SKM-1 treated with dmso at 0.1 percent for 144 hours (cell line): ENCODE measurements at regions not wholly inside any gene's neighbourhood (a gene's known extent, or its start where the extent isn't known, plus 50 kb on each side); places are given as distances from the start of the nearest gene placed in this dataset.

Source experiments
- DNase-seq: peaks from one replicate; lab custom pipeline; 2025; ENCODE audit not compliant: unreplicated experiment; lab: John Stamatoyannopoulos, UW

DNA sequence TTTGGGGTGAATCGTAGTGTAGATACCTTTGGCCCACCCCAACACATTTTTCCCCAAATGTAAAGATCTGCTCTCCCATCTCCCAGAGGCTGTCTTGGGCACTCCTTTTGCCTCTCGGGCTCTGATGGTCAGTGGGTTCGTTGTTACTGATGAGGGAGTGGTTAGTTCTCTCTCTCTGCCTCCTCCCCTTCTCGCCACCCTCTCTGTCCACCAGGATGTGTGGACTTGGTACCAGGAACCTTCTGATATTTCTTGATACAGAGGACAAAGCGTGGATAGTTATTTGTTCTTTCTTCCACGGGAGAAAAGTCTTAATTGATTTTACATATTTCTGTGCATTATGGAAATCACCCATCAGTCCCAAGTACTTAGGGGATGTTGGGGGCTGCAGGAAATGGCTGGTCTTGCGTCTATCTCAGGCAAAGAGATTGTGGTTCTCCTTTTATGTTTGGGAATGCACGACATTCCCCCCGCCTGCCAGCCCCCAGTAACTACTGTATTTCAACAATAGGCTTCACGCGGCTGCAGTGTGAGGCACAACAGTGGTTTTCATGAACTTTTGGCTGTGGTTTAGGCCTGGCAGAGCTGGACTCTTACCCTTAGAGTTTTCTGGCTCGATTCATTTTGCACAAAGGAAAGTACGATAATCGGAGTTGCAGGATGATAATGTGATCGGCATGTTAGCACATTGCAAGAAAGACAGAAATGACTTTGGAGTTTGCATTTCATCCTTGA is 79.0 kb upstream of the ZNF536 start:
- DNase-seq: no peak

DNA sequence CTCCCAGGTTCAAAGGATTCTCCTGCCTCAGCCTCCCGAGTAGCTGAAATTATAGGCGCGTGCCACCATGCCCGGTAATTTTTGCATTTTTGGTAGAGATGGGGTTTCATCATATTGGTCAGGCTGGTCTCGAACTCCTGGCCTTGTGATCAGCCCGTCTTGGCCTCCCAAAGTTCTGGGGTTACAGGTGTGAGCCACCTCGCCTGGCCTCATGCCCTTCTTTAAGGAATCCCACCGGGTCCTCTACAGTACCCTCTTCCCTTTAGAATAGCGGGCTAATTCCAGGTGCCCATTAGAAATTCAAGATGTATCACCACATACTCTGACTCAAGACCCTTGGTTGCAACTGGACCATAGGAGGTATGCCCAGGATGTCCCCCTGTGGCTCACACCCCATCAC is 74.2 kb upstream of the ZNF536 start:
- no peak for DNase-seq

DNA sequence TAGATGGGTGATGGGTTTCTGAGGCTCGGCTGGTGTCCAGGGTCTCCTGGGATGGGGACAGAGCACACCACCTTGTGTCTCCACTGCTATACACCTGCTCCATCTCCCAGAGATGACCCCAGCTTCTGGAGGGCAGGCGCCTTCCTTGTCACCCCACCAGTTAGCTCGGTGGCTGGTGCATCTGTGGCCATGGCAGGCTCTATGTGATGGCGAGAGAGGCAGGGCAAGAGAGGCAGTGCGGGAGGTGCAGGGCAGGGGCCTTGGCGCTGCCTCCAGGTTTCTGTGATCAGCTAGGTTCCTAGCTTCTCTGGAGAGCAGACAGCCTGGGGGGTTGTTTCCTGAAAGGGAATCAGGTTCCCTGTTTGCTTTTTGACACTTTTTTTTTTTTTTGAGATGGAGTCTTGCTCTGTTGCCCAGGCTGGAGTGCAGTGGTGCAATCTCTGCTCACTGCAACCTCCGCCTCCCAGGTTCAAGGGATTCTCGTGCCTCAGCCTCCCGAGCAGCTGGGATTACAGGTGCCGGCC is 69.0 kb upstream of the ZNF536 start:
- DNase-seq: no peak

DNA sequence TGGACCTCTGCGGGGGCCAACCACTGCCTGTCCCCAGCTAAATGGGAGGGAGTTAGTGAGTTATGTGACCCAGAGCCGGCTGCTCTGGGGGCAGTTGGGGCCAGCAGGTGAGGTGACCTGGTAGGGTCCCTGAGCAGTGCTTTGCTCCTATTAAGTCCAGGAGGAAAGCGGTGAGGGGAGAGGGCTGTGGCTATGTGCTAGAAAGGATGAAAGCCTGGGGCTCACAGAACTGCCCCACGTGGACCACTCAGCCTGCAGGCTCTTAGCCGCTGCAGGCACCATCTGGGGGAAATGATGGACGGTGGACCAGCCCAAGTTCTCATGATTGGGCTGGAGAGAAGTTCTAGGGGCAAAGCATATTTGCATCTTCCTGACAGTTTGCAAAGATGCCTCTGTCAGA is 67.6 kb upstream of the ZNF536 start:
- DNase-seq: no peak

DNA sequence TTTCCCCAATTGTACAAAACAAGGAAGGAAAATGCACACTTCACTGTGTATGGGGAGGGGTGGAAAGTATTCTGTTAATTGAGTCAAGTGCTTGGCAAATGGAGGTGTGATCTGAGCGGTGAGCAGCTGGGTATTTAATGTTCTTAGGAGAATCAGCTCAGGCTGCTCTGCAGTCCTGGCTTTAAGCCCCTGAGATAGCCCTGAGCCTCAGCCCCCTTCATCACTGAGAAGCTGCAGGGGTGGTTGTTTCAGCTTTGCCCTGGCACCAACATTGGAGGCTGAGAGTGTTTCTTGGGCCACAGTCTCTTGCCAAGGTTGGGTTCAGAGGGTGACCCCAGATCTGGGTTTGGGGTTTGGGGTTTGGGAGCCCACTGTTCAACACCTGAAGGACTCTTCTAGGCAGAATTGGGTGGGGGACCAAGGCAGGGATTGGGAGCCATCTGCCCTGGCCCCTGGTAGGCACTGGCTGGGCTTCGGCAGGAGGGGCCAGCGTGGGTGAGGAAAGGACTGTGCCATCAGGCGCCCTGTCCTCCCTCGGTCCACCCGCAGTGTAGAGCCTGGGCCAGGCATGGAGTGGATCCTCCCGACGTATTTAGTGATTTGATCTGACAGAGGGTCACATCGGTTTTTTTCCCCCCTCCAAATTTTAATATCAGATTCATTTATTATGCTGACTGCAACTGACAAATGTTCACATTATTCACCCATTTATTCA is 66.7 kb upstream of the ZNF536 start:
- no peak for DNase-seq

DNA sequence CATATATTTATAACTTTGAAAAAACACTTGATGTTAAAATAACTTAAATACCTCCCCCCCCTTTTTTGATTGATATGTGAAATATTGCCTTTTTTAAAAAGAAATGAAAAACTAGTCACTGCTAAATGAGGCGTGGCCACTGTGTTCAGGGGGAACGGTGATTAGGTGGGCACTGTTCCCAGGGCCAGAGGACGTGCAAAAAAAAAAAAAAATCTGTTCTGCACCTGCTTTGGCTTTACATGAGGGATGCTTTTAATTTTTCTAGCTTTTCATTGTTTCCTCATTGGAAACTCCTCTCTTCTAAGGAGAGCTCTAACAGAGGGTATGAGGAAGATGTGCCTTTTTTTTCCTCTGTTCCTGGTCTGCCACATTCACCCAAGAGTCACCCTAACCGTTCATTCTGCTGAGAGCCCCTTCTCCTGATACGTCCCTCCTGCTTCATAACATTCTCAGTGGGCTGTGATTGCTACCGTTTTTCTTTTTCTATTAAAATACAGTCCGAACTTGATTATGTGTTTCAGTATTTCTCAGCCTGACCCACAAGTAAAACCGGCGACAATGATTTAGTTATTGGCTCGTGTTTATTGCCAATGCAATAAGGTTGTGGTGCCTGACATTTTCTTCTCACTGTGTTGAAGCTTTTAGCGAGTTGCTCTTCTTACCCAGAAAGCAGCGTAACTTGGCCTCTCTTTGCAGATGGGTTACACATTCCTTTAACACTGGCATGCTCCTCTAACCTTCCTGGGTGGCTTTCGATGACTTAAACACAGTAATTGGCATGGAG is 64.8 kb upstream of the ZNF536 start:
- no peak for DNase-seq

DNA sequence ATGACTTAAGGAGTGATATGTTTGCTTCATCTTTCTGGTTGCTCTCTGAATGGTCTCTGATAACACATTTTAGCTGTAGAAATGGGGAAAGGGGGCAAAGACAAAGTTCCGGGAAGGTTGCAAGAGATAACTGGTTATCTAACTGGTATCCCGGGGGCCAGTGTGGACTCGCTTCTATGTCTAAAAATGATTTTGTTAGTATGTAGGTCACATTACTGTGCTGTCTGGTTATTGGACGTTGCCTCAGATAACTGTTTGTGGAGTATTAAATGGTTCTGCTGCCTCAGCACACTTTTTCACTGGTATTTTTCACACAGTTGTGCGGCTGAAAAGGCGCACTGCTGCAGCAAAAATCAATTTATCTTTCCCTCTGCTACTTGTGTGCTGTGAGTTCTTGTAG is 63.0 kb upstream of the ZNF536 start:
- no peak for DNase-seq

DNA sequence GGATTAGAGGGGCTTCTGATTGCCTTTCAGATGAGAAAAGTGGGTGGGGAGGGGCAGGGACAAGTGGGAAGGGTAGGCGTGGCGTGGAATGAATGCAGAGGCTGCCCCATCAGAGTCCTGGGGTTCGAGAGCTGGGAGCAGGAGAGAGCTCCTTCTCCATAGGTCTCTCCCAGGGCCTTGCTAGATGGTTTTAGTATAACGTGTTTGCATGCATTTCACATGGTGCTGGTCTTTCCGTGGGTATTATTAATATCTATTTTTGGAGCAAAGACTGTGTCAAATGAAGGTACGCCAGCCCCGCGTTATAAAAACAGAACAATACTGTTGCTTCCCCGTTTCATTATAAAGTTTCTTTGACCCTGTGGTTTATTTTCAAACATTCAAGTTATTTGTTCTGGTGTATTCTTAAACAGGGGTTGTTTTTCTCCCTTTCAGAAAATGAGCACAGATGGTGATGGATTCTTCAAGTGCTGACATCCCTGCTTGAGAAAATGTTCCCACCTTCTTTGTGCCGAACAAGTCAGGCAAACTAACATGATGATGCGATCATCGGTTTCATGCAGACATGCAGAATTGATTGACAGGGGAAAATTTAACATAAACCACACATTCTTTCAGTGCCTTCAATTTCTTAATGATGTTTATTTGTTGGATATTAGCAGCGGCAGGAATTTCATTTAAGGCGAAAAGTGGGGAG is 62.1 kb upstream of the ZNF536 start:
- DNase-seq: no peak

DNA sequence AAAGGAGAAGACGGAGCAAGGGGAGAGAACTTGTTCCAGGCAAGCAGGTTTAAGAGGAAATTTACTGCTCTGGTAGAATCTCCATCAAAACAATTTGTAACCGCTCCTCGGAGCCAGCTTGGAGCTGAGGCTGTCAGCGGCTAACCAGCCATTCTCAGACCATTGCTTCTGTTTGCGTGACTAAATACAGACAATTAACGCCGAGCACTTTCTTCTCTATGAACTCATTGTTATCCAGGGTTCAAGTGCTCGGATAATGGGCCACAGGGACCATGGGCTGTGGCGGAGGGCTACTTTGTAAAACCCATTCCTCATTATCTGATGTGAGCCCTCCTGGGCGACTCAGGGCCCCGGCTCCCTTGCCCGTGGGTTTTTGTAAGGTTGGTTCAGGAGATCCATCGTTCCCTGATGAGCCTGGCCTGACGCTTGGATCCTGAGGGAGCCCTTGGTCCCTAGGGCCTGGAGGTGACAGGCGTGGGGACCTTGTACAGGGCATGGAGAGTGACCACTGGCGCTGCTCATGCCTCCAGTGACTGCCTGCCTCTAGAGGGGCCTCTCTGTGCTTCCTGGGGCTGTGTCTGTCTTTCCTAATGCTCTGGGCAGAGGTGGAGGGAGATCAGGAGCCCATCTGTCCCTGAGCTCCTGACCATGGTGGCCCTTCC is 61.5 kb upstream of the ZNF536 start:
- DNase-seq: no peak

DNA sequence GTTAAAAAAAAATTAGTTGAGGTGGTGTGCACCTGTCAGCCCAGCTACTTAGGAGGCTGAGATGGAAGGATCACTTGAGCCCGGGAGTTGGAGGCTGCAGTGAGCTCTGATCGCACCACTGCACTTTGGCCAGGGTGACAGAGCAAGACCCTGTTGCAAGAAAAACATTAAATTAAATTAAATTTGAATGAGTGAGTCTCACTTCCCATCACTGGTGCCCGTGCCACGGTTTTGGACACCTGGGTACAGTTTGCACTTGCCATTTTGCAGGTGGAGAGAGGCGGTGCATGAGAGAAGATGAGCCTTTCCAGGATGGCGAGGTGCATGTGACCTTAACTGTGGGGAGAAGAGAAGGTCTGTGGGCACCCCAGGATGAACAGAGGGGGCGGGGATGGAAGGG is 60.3 kb upstream of the ZNF536 start:
- DNase-seq: no peak

DNA sequence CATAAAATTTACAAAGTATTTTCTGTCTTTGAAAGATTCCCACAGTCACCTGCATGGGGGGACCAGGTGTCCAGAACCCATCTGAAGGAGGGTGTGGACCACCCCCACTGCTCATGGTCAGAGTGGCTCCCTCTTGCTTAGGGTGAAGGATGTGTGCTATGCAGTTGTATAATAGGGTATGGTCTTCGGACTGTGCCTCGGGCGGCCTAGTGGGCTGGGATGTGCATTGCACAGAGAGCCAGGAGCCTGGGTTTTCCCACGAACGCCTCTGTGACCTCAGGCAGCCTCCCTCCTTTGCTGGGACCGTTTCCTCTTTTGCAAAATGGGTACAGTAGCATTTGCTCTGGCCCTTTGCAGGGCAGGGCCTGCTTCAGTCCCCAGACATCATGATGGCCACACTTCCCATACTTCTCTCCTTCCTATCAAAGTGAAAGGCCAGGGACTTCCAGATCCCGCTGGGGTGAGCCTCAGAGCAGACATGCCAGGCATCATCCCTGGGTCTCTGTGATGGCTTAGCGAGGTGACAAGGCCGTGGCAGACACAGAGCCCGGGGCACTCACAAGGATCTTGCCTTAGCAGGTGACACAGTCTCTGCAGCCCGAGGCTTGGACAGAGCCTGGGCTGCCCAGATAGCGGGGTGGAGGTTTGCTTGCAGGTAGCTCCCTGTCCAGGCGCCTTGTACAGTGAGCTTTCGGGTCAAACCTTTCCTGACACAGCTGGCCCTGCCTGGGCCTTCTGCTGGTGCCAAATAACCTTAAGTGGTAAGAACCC is 59.4 kb upstream of the ZNF536 start:
- no peak for DNase-seq

DNA sequence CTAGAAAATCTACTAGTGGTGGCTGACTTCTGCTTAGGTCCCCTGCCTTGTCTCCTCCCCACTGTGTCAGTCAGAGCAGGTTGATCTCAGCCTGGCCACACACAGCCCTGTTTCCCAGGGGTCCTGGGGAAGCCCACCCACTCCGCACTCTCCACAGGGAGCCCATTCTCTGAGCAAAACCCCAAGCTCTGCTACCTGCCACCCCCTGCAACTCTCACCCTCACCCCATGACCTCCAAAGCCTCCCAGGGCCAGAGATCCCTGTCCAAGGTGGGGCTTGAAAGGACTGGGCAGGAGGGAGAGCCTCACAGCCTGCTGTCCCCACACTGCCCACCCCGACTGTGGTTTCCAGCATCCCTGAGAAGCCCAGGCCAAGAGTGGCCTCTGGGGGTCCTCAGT is 58.8 kb upstream of the ZNF536 start:
- no peak for DNase-seq

DNA sequence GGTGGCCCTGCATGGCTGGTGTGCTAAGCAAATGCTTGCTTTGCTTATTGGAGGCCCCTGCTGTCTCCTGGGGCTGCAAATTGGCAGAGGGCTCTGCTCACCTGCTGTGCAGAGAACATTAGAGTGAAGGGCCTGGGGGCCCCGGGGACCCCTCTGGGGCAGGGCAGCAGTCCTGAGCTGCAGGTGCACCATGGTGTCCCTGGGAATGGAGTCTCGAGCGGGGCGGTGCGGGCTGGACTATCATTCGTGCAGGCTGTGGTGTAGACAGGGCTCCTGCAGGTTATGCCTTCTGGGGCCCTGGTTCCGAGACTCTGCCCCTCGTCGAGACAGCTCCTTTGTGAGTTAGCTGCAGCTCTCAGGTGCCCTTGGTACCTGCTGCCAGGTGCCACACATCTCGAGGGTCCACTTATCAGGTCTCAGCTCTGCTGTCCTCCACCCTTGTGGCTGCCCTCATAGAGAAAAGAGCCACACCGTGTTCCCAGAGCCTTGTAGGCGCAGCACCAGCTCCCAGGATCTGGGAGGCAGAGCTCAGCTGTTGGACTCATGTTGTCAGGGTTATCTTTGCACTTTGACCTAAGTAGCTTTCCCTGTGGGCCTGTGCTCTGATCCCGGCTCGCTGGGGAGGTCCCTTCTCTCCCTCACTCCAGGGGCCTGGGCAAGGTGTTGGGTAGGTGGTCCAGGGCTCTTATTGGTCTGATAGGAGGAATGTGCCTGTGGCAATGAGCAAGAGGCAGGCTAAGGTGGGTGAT is 58.0 kb upstream of the ZNF536 start:
- no peak for DNase-seq

DNA sequence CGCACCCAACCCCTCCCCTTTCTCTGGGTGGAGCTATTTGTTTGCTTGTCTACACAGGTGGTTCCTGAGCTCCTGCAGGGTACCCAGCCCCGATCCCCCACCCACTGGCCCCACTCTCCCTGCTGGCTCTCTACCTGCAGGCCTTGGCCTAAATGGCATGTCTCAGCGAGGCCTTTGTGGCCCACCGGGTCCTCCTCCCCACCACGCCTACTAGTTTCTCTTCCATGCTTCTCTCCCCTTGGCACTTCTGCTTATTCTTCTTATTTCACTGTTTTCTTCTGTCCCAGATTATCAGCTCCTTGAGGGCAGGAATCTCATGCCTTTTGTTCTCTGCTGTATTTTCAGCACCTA is 57.4 kb upstream of the ZNF536 start:
- DNase-seq: no peak

DNA sequence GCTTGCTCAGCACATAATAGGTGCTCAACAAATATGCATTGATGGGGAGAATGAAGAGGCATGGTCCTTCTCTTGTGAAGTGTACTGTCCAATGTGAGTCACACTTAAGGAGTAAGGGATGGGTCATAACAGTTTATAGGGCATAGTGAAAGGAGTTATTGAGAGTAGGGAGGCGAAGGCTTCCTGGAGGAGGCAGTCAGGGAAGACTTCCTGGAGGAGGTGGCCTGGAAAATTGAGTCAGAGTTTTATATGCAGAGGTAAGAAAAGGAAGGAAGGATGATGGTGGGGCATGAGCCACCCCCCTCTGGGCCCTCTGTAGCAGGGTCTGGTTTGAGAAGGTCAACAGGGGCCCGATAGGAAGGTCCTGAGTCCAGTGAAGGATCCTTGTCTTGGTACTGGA is 57.0 kb upstream of the ZNF536 start:
- DNase-seq: no peak

DNA sequence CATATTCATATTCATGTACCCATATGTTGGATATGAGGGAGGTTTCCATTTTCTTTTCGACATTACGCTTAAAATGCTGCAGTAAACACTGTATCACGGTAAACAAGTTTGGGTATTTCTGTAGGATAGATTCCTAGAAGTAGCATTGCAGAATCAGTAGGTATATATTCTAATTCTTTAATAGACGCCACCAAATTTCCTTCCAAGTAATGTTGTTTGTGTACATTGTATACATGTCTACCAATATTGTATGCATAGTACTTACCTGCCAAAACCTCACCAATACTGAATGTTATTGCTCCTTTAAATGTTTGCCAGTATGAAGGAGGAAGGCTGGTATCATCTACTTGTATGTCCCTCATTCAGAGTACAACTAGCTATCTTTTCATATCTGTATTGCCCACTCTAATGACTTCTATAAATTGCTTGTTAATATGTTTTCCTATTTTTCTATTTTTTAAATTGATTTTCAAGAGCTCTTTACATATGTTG is 56.1 kb upstream of the ZNF536 start:
- no peak for DNase-seq

DNA sequence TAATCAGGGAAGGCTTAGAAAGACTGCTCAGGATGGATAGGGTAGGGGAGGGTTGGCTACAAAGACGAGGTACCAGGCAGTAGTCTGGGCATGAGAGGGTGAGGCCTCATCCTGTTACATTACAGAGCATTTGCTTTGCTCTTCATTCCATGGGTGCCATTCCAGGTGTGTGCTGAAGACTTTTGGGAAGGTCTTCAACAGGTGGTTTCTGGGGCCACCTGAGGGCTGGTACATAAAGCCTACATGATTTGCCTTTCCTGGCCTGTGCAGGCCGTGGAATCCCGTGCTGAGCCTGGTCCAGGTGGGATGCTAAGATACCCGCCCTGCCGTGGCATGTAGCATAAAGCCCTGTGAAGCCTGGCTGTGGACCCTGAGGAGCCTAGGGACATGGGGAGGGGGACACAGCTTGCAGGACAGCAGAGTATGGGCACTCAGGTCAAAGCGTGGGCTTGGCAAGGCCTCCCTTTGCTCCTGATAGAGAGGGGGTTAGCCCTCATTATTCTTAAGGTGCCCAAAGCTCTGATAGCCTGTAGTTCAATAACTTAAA is 55.6 kb upstream of the ZNF536 start:
- DNase-seq: no peak

DNA sequence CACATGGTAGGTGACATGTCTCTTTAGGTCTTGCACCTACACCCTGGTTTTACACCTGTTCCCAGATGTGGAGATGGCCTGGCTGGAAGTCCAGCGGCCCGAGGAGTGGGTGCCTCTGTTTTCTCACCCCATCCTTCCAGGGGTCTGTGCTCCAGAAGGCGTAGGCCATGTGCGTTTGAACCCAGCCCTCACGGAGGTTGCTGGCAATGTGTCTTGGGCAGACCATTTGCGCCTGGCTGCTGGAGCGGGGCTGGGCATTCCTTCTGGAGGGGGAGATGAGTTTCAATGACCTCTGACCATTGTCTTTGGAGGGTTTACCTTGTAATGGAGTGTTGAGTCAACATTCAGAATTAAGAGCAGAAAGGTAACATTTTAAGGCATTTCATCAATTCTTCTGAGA is 54.8 kb upstream of the ZNF536 start:
- DNase-seq: no peak

DNA sequence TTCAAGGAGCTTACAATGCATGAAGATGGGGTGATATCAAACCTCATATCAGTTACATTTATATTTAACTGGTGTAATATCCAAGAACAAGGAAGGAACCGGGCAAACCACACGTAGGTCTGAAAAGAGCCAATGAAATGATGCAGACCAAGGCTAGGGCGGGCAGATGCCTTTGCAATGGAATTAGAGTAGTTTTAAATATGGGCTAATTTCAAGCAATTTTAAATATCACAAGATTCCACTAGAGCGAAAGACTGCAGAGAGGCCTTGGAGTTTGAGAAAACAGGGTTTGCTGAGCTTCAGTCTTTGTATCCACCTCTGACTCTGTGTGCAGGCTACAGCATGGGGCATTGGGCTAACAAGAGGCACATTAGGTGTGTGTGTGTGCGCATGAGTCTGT is 53.9 kb upstream of the ZNF536 start:
- no peak for DNase-seq
